Germinal center (tissue), 1 donor: ENCODE measurements at regions not wholly inside any gene's neighbourhood (a gene's known extent, or its start where the extent isn't known, plus 50 kb on each side); places are given as distances from the start of the nearest gene placed in this dataset.

Experiments used
- DNase-seq: peaks from one replicate; pipeline ENCODE4 v3.0.0; 2012; ENCODE audit warnings: mixed read lengths, low spot score

DNA sequence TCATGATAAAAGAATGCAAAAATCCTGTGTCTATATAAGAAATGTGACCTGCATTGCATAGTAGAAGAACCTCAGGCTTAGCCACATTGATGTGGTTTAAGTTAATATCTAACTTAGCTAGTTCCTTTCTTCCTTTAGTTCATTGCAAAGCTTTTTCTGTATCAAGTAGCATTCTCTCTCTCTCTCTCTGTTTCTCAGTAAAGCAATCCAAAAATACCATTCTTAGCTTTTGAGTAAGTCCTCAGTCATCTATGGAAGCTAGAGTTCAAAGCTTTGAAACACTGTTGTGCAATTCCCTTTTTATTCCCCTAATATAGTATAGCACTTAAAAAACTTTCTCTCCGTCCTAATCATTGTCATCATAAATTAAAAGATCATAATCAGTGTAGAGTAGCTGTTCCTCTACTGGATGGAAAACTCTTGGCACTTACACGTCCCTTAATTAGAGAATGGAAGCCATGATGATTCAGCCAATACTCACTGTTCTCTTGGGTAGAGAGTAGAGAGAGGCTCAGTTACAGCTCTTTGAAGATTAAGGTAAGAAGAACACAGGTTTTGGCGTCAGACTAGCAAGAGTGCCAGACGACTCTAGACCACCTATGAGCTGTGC lies 350.3 kb upstream of the LYPLAL1 start:
- no peak for DNase-seq

DNA sequence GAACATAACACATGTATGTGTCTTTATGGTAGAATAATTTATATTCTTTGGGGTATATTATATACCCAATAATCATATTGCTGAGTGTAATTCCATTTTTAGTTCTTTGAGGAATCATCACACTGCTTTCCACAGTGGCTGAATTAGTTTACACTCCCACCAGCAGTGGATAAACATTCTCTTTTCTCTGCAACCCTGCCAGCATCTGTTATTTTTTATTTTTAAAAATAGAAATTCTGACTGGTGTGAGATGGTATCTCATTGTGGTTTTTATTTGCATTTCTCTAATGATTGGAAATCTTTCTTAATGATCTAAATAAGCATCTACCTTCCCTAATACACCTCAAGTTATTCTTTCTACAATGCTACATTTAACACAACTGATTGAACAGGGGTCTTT lies 346.2 kb upstream of the LYPLAL1 start:
- no peak for DNase-seq

DNA sequence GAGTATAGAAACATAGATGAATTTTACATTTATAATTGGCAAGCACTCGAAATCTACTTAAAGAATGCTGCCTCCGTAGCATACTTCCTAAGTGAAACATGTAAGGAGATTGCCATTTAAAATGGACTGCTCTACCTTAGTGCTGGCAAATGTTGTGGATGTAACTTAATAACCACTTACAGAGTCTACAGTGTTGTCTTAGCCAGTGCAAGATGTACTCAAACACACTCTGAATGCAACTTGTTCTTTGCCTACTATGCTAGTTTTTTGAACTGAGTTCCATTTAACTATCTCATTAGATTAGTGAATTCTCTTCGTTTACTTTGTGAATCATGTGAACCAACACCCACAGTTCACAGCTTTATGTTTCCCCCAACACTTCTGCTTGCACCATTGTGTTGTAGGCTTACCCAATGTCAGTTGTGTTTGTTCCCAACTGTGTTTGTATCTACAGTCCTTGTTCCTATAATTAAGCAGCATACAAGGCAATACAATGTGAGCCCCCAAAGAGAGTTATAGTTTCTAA lies 345.5 kb upstream of the LYPLAL1 start:
- DNase-seq: no peak

DNA sequence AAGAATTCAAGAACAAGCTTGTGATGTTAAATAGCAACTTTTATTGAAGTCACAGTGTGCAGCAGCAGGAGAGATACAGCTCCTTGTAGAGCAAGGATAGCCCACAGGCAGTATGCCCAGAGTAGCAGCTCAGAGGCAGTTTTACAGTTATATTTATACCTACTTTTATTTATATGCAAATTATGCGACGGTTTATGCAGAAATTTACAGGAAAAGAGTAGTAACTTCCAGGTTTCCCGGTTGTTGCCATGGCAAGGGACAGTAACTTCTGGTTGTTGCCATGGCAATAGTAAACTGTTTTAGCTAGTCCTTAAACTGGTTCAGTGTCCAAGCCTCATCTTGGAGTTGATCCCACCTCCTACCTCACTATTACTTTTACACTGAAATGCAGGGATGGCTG lies 344.6 kb upstream of the LYPLAL1 start:
- DNase-seq: no peak

GRCh38 chr1:218835609-218836008 lies 338.1 kb upstream of the LYPLAL1 start:
- DNase-seq: no peak

DNA sequence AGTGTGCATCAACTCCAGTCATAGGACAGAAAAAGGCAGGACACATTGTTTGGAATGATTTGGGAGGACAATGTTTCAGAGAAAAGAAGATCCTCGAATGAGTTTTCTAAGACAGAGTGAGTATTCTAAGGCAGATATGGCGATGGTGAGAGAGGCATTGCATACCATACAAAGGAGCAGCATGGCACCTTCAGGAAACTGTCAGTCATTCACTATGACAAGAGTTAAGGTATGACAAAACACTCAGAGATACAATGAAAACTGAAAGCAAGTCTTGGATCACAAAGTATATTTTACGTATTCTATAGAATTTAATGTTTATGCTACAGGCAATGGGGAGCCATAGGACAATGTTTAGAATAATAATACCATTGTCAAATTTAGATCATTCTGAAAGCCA lies 337.4 kb upstream of the LYPLAL1 start:
- DNase-seq: no peak

GRCh38 chr1:218837051-218837450 lies 336.6 kb upstream of the LYPLAL1 start:
- no peak for DNase-seq

DNA sequence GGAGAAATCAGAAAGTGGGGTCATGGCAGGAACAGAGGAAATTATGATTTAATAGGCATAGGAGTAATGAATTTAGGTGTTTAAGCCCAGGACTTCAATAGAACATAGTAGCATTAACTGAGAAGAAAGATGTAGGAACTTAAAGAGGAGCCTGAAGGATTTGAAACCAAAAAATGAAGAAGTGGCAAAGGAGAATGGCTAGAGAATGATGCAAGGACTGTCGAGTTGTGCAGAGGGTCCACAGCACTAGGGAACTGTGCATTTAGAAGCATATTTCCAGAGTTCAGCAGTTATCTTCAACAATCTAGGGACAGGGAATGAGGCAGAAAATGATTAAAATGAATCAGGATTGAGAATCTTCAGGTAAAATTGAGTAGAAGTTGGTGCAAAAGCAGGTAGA lies 328.1 kb upstream of the LYPLAL1 start:
- no peak for DNase-seq

GRCh38 chr1:218846181-218846580 lies 327.5 kb upstream of the LYPLAL1 start:
- DNase-seq: no peak

- DNase-seq: no peak
Observed at GRCh38 chr1:218847089-218847768, 326.4 kb upstream of the LYPLAL1 start.

DNA sequence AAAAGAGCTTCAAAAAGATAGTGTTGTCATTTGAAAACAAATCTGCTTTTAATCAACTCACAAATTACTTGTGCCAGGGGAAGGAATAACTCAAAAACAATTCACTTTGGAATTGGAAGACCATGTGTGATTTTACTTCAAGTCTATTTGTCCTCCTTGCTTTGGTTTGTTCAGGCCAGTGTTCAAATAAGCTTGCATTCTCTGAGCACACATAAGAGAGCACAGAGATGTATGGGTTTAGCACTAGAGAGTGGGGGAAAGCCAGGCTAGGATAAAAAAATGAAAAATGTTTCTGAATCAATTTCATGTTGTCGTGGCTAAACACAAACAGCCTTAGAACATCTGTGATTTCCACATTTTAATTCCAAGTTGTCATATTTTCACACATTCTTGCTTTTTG lies 325.7 kb upstream of the LYPLAL1 start:
- no peak for DNase-seq

DNA sequence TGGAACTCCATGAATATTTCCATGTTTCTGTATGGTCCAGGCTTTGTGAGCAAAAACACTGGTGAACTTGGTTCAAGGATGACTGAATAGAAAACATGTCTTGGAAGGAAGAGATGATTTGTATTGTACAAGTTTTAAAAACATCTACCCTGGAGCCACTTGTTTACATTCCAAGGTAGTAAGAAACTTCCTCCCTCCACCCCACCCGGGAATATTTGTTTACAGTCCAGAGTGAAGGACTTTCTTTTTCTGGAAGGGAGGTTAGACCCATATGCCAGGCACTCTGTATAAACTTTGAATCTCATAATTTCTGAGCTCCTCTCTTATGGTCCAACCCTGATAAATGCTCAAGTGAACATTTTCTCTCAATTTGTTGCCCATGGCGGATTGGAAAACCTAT lies 323.3 kb upstream of the LYPLAL1 start:
- DNase-seq: no peak

DNA sequence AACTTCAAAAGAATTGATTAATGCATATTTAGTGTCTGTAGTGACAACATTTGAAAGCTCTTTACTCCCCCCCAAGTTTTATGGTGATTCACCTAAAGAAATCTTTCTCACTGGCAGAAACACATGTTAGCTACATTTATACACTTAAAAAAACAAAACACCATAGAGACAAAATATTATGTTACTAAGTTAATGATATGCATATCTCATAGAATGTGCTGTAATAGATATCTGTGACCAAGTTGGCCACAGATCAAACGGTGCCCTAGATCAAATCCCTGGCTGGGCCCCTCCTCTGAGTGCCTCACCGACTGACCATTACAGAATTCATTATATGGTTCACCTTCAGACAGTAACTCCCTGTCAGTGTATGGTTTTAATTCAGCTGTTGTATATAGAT lies 322.1 kb upstream of the LYPLAL1 start:
- DNase-seq: no peak

DNA sequence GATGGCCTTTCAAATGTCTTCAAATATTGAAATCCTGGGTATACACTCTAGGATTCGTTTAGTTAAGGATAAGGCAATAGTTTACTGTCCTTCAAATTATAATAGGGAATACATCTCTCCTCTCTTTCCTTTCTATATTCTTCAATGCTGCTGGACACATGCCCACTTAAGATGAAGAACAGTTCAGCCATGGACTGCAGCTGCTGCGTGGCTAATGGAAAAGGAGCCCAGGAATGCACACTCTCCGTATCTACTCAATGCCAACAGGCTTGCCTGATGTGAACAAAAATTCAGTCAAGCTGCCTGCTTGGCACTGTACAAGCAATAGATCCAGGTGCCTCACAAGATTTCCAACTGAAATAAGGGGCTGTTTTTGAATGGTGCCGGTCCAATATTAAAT lies 321.2 kb upstream of the LYPLAL1 start:
- DNase-seq: no peak

GRCh38 chr1:218863987-218864386 lies 309.7 kb upstream of the LYPLAL1 start:
- no peak for DNase-seq

GRCh38 chr1:218865591-218865990 lies 308.1 kb upstream of the LYPLAL1 start:
- no peak for DNase-seq

DNA sequence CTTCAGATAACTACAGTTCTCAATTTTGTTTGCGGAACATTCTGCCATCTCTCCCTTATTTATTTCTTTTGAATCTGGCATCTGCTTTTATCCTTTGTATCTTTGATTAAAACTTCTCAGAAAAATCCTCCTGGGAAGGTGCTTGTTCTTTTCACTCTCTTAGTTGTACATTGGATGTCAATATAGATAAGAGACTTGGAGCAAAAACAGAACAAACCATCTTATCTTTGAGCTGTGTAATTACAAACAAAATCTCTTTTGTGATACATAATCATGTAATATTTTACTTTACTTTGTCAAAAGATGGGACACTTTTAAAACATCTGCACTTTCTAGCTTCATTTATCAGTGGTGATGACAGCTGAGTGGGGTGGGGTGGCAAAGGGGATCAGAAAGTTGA lies 307.2 kb upstream of the LYPLAL1 start:
- DNase-seq: no peak

GRCh38 chr1:218867066-218867465 lies 306.6 kb upstream of the LYPLAL1 start:
- DNase-seq: no peak

DNA sequence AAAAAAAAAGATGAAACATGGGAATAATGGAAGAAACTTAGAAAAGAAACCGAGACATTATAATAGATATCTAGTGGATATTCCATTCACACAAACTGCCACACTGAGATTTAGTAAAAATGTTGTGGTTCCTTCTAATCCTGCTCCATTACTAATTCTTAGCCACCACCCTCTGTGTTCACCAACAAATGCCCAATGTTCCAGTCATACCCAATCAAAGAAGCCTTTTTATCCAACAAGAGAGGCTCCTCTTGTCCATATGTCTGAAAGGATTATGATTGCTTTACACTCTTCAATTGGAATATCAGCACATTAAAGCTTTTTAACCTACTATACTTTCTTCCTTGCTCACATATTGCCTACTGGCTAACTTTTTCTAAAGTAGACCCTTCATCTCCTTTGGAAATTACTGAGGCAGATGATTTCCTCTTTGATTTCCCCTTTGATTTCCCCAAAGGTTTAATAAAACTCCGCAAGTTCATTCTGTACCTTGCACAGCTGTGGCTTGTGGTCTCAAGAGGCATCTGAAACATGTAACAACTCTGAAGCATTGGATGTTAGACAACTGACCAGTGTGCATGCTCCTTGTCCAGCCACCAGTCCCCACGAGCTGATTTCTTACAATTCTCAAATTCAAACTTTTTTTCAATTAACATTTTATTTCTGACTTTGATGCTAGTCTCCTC lies 305.6 kb upstream of the LYPLAL1 start:
- DNase-seq: no peak

- no peak for DNase-seq
Observed at GRCh38 chr1:218869276-218869675, 304.4 kb upstream of the LYPLAL1 start.

GRCh38 chr1:218872026-218872425 lies 301.7 kb upstream of the LYPLAL1 start:
- DNase-seq: no peak

DNA sequence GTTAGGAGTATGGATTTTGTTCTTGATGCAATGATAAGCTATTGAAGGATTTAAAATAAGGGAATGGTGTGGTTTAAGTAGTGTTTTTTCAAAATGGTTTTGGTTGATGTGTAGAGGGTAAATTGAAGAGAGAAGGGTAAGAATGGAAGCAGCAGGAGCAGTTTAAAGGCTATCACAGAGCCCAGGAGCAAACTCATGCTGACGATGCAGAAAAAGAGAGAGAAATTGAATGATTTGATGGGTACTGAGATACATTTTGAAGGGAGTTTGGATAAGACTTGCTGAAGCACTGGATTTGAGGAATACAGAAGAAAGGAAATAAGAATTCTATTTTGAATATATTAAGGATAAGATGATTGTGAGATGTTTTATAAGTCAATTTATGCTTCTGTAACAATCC lies 300.8 kb upstream of the LYPLAL1 start:
- DNase-seq: no peak

- DNase-seq: no peak
Observed at GRCh38 chr1:218874313-218874712, 299.4 kb upstream of the LYPLAL1 start.
